SHP77 (cell line): ENCODE measurements at regions not wholly inside any gene's neighbourhood (a gene's known extent, or its start where the extent isn't known, plus 50 kb on each side); places are given as distances from the start of the nearest gene placed in this dataset.
"Not testable (repeated sequence)": the region's sequence is repeated elsewhere in the genome, so short reads cannot be mapped to it uniquely, and the experiment has no call there.

Source experiments
- DNase-seq, 2 experiments: peaks; one replicate each; lab custom pipeline; 2025; lab: John Stamatoyannopoulos, UW

DNA sequence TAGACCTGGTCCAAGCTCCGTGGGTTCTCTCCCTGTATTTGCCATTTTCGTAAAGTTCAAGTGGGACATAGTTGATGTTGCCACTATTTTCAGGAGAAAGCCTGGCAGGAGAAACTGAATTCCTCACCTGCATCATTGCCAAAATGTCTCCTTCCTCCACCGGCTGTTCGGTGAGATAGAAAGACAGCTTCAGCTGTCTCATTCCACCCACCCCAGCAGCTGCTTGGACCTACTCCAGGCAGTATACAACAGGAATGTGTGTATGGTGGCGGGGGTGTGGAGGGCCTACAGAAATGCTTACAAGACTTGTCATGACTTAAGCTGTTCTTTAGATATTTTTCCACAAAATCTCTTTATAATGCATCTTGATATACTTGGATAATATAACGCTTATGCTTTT, 132.7 kb upstream of the RAP2B start:
- no peak for DNase-seq

DNA sequence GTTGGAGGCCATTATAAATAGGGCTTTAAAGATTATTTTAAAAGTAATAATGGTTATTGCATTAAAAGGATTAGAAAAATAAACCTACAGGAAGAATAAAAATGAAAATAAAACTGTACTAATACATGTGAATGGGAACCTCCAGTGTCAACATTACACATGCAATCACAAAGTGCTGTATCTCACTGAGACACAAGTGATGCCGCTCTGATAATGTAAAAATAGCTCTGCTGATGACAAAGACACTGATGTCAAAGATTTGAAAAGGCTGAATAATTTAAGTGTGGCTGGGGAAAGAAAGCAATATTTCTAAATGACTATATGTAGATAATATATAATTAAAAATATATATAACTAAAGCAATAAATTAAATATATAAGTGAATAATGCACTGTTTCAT, 129.1 kb upstream of the RAP2B start:
- no peak for DNase-seq

DNA sequence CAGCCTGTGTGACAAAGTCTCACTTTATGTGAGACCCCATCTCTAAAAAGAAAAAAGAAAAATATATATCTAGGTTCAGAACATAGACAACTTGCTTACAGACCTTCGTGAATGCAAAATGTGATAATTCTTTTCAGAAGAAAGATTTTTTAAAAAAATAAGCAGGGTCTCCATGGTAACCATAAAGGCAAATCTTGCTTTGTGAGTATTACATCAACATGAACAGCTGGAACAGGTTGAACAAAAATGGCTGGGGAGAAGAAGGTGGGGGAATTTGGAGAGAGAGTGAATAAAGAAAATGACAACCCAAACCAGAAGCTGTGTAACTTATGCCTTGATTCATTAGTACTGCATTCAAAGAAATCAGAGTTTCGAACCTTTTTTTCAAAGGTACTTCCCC, 125.2 kb upstream of the RAP2B start:
- DNase-seq, result no peak

- DNase-seq, result no peak
These were observed 123.7 kb upstream of the RAP2B start for GRCh38 chr3:153038367-153038766.

DNA sequence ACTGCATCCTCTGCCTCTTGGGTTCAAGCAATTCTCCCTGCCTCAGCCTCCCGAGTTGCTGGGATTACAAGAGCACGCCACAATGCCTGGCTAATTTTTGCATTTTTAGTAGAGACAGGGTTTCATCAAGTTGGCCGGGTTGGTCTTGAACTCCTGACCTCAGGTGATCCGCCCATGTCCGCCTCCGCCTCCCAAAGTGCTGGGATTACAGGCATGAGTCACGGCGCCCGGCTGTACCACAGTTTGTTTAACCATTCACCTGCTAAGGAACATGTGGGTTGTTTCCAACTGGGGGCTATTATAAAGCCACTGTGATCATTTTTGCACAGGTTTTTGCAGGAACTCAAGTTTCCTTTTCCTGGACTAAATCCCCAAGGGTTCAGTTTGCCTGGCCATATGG, 123.2 kb upstream of the RAP2B start:
- DNase-seq, result no peak

DNA sequence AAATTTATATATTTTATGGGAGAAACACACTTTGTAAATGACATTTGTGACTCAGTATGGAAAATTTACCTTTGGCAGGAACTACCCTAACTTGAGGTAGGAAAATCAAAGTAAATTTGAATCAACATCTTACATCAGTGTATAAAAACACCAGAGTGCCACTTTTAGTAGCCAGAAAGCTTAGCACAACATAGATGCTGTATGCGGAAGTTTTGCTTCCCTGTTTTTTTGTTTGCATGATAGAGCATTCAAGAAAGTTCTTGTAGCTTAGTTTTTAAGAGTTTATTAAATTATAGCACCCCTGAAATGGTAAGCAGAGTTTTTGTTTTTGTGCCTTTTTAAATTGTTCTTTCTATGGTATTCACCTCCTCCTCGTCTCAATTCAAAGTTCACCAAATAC, 120.8 kb upstream of the RAP2B start:
- DNase-seq, result no peak

DNA sequence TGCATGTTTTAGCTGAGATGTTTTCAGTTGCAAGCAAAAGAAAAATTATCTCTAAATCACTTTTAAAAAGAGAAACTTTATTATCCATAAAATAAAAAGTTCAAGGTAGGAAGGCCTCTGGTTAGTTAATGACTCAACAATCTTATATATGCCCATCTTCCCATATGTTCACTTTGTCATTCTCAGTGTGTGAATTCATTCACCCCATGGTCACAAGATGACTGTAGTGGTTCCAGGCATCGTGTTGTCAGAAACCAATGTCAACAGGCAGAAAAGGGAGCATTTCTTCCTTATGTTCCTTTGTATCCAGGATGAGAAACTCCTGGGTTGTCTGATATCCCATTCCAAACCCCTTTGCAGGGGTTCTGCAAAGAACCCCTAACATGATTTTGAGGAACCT, 119.9 kb upstream of the RAP2B start:
- no peak for DNase-seq

DNA sequence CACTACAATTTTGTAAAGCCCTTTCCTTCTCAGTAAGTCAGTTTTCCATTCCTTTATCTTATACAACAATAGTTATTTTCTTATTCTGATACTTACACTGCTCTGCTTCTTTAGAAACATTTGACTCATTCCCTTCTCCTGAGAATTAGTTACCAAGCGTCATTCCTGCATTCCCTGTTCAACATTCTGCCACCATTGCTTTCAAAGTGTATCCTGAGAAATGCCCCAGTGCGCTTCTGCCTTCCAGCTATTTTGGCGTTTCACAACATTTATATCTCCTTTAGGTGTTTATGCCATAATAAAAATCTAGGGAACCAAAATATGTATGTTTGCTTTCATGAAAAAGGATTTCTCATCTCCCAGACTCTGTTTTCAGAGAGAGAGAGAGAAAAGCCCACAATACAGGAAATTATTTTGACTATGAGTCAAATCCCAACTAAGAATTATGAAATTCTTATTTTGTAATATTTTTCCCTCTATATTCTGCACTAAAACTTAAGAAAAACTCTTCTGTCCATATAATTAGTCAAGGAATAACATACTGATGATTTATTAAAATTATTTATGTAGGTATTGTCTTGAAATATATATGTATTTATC, 118.2 kb upstream of the RAP2B start:
- no peak for DNase-seq

DNA sequence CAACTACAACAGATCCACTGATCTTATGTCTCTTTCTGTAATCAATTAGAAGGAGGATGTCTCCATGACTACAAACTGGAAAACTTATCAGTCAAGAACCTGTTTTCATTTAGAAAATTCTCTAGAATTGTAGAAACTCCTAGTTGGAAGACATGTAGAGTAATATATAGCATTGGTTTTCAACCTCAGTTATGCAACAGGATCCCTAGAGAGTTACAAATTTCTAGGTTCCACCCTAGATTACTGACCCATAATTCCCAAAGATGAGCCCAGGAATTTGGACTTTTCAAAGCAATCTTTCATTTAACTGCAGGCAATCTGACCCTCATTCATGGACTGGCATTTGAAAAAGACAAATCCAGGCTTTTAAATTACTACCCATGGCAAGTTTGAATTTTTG, 116.9 kb upstream of the RAP2B start:
- no peak for DNase-seq

GRCh38 chr3:153050978-153051377, 111.0 kb upstream of the RAP2B start:
- DNase-seq, result no peak

DNA sequence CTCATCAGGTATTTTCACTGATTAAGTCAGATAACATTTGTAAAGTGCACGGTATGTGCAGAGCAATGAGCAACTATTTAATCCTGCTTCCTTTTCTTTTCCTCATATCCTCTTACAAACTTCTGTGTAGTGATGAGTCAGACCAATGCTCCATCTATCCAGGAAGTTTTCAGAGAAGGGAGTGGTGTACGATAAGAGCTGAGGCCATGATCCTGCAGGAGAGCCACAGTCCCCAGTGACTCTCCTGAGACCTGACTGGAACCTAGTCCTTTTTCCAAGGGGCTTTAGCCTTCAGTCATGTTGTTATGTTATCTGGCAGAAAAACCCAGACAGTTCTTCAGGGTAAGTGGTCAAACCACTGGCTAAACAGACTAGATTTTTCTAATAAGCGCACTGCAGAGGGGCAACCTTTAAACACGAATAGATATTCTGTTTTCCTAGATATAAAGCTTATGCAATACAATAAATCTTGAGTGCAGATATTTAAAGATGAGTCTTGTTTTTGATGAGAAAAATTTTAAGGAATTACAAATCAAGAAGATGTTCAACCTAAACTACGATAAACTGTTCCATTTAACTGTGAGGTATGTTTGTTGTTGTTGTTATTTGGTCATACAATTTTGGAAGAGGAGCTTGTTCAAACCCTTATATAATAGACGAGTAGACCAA, 110.5 kb upstream of the RAP2B start:
- no peak for DNase-seq

GRCh38 chr3:153052096-153052460, 109.9 kb upstream of the RAP2B start:
- DNase-seq, result no peak

GRCh38 chr3:153055217-153055616, 106.8 kb upstream of the RAP2B start:
- no peak for DNase-seq

- no peak for DNase-seq
These were observed 106.2 kb upstream of the RAP2B start for GRCh38 chr3:153055779-153056178.

DNA sequence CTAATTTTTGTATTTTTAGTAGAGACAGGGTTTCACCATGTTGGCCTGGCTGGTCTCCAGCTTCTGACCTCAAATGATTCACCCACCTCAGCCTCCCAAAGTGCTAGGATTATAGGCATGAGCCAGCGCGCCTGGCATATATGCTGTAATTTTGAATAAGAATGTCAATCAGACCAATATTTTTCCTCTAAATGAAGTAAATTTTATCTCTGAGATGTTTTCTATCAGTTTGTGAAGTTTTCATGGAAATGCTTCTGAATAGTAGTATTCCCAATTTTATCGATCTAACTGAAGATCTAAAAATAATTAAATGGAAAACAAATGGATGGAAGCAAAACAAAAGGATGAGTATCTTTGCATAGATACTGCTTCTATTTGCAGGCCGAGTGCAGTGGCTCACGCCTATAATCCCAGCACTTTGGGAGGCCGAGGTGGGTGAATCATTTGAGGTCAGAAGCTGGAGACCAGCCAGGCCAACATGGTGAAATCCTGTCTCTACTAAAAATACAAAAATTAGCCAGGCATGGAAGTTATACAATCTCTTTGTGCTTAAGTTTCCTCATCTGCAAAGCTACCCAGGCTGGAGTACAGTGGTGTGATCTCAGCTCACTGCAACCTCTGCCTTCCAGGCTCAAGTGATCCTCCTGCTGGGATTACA, 103.9 kb upstream of the RAP2B start:
- not testable (repeated sequence) for DNase-seq

GRCh38 chr3:153060346-153060745, 101.7 kb upstream of the RAP2B start:
- DNase-seq, result no peak

GRCh38 chr3:153061938-153062528, 100.0 kb upstream of the RAP2B start:
- no peak for DNase-seq

GRCh38 chr3:153063337-153063736, 98.7 kb upstream of the RAP2B start:
- DNase-seq, result no peak

GRCh38 chr3:153066983-153067382, 95.0 kb upstream of the RAP2B start:
- DNase-seq, result no peak

GRCh38 chr3:153069598-153070510, 92.2 kb upstream of the RAP2B start:
- DNase-seq, result no peak

- DNase-seq, result no peak
These were observed 91.5 kb upstream of the RAP2B start for GRCh38 chr3:153070511-153070868.

- DNase-seq, result no peak
These were observed 89.6 kb upstream of the RAP2B start for GRCh38 chr3:153072382-153072781.
